ENCODE measurements at regions not wholly inside any gene's neighbourhood (a gene's known extent, or its start where the extent isn't known, plus 50 kb on each side); places are given as distances from the start of the nearest gene placed in this dataset.

DNA sequence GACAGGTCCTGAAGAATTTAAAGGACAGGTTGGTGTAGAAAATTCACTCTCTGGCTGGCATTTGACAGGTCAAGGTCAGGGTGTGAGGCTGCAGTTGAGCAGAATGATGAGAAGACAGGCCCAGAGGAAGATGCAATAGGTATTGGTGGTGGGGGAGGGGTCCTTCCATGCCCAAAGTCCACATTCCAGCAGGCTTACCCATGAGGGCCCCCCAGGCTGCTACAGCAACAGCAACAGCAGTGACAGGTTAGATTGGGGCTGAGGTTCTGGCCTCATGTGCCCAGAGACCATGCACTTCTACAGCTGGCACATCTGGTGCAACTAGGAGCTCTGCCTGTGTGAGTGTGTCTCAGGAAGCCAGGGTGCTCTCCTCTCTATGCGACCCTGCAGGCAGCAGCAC lies 223.5 kb upstream of the GHITM start:
- Histone ChIP-seq H3K4me3 (no peak overlapping the region), H3K9me3 (no peaks in the 10 kb centered on the region), H3K4me2 (no peak overlapping the region), H3K27ac (no peak overlapping the region), H3K4me1 (no peaks in the 10 kb centered on the region)
- CTCF ChIA-PET, result no interaction called here
- DNase-seq (ENCODE audit: low read depth in 1 of 2, low spot score in 1 of 2) (no peak), ATAC-seq (no peak), FAIRE-seq (no peak)
- TF ChIP-seq, protein P1, sequence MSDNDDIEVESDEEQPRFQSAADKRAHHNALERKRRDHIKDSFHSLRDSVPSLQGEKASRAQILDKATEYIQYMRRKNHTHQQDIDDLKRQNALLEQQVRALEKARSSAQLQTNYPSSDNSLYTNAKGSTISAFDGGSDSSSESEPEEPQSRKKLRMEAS (IDR thresholded peaks at IDR 0.05), result no peak
- TF ChIP-seq, protein P2, sequence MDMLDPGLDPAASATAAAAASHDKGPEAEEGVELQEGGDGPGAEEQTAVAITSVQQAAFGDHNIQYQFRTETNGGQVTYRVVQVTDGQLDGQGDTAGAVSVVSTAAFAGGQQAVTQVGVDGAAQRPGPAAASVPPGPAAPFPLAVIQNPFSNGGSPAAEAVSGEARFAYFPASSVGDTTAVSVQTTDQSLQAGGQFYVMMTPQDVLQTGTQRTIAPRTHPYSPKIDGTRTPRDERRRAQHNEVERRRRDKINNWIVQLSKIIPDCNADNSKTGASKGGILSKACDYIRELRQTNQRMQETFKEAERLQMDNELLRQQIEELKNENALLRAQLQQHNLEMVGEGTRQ (IDR thresholded peaks at IDR 0.05), result no peak
- no peak for TF ChIP-seq POLR2A (IDR thresholded peaks at IDR 0.05; ENCODE audit: low read length)
- POLR2A ChIA-PET, result no interaction called here
- WGBS (ENCODE audit: missing lambda C conversion rate), result 0% methylated on average over 1 of the region's 1 CpG

DNA sequence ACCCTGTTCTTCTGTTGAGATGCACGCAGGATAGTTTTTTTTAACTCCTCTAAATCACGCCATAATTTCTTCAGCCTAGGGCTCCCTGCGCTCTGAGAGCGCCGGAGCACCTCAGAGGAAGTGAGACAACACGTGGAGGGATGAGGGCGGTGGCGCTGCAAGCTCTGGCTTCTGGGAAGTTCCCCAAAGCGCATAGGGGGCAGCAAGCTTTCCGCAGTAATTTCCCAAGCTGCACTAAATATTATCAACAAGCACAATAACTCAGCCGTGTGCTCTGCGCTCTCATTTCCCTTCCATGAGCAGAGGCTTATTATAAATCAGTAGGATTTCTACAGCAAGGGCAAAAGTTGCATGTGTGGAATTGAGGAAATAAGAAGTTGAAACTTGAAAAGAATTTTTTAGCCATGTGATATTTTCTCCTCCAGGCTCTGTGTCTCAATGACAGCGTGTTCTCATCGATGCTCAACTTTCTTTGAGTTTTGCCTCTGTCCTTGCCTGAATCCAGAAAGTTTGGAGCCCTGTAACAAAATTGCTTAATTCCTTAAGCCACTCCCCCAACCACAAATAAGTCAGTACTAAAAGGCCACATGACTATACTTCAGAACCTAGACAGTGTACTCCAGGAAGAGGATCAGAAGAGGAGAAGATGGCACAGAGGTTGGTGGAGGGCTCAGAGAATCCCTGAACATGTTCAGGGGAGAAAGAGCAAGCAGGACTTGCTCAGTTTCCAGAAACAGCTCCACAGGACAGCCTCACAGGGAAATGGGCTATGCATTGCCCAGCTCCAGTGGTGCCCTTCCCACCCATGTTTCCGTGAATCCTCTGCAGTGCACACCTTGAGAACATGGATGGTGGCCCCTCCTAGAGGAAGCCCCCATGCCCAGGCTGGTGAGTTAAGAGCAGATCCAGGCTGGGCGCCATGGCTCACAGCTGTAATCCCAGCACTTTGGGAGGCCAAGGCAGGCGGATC lies 221.5 kb upstream of the GHITM start:
- Histone ChIP-seq H3K4me1 (no peaks in the 10 kb centered on the region), H3K4me2 (no peak overlapping the region), H3K4me3 (no peak overlapping the region), H3K27ac (no peak overlapping the region), H3K9me3 (no peaks in the 10 kb centered on the region)
- ChIA-PET CTCF (interaction anchor here (1.4 kb wide), 1 partner anchor 48 kb away, joined by 3 read pairs; no protein-coding TSS in a partner anchor), POLR2A (no interaction called here)
- peak; percentile 4 to 26 for DNase-seq (ENCODE audit: low read depth in 1 of 2, low spot score in 1 of 2)
- ATAC-seq, result peak; percentile 59 to 80; a peak in 3 of 6 replicates
- TF ChIP-seq ESRRA (IDR thresholded peaks at IDR 0.05; ENCODE audit: borderline replicate concordance, low read length) (no peak), NPAS2 (CRISPR knock-in tag; IDR thresholded peaks at IDR 0.05; ENCODE audit: borderline replicate concordance) (no peak), HOXB13 (CRISPR knock-in tag; IDR thresholded peaks at IDR 0.05; ENCODE audit: low read depth) (no peak), EP300 (IDR thresholded peaks at IDR 0.05) (no peak), FOSB (CRISPR knock-in tag; IDR thresholded peaks at IDR 0.05) (no peak), ZC3H11A (IDR thresholded peaks at IDR 0.05) (no peak), KDM1A (IDR thresholded peaks at IDR 0.05; ENCODE audit: low read depth) (no peak), MAFK (IDR thresholded peaks at IDR 0.05; ENCODE audit: partially characterized antibody) (no peak), HDAC2 (IDR thresholded peaks at IDR 0.05) (no peak), RNF2 (IDR thresholded peaks at IDR 0.05; ENCODE audit: borderline replicate concordance, low read depth) (no peak), NFE2L2 (conservative IDR thresholded peaks at IDR 0.05; ENCODE audit: low read length) (no peak), CBX8 (IDR thresholded peaks at IDR 0.05) (no peak), EHMT2 (IDR thresholded peaks at IDR 0.05; ENCODE audit: low read depth) (no peak)
- TF ChIP-seq, protein P3, sequence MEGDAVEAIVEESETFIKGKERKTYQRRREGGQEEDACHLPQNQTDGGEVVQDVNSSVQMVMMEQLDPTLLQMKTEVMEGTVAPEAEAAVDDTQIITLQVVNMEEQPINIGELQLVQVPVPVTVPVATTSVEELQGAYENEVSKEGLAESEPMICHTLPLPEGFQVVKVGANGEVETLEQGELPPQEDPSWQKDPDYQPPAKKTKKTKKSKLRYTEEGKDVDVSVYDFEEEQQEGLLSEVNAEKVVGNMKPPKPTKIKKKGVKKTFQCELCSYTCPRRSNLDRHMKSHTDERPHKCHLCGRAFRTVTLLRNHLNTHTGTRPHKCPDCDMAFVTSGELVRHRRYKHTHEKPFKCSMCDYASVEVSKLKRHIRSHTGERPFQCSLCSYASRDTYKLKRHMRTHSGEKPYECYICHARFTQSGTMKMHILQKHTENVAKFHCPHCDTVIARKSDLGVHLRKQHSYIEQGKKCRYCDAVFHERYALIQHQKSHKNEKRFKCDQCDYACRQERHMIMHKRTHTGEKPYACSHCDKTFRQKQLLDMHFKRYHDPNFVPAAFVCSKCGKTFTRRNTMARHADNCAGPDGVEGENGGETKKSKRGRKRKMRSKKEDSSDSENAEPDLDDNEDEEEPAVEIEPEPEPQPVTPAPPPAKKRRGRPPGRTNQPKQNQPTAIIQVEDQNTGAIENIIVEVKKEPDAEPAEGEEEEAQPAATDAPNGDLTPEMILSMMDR (IDR thresholded peaks at IDR 0.05), result no peak
- TF ChIP-seq, protein P2 (IDR thresholded peaks at IDR 0.05), result no peak
- TF ChIP-seq, protein P1 (IDR thresholded peaks at IDR 0.05), result no peak
- TF ChIP-seq, protein P4, sequence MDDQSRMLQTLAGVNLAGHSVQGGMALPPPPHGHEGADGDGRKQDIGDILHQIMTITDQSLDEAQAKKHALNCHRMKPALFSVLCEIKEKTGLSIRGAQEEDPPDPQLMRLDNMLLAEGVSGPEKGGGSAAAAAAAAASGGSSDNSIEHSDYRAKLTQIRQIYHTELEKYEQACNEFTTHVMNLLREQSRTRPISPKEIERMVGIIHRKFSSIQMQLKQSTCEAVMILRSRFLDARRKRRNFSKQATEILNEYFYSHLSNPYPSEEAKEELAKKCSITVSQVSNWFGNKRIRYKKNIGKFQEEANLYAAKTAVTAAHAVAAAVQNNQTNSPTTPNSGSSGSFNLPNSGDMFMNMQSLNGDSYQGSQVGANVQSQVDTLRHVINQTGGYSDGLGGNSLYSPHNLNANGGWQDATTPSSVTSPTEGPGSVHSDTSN (IDR thresholded peaks at IDR 0.05), result no peak
- TF ChIP-seq, protein P5, sequence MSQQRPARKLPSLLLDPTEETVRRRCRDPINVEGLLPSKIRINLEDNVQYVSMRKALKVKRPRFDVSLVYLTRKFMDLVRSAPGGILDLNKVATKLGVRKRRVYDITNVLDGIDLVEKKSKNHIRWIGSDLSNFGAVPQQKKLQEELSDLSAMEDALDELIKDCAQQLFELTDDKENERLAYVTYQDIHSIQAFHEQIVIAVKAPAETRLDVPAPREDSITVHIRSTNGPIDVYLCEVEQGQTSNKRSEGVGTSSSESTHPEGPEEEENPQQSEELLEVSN (IDR thresholded peaks at IDR 0.05; ENCODE audit: borderline replicate concordance, low read depth), result no peak
- TF ChIP-seq, protein P6, sequence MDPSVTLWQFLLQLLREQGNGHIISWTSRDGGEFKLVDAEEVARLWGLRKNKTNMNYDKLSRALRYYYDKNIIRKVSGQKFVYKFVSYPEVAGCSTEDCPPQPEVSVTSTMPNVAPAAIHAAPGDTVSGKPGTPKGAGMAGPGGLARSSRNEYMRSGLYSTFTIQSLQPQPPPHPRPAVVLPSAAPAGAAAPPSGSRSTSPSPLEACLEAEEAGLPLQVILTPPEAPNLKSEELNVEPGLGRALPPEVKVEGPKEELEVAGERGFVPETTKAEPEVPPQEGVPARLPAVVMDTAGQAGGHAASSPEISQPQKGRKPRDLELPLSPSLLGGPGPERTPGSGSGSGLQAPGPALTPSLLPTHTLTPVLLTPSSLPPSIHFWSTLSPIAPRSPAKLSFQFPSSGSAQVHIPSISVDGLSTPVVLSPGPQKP (IDR thresholded peaks at IDR 0.05; ENCODE audit: low read depth, low read length), result no peak
- 20% methylated on average over 17 of the region's 17 CpGs for WGBS (ENCODE audit: missing lambda C conversion rate)
- FAIRE-seq, result no peak

Measured in A549 (cell line).